GM23338 (cell line): ENCODE measurements at regions not wholly inside any gene's neighbourhood (a gene's known extent, or its start where the extent isn't known, plus 50 kb on each side); places are given as distances from the start of the nearest gene placed in this dataset.

Experiments
- ATAC-seq: fragments of 200-7000 bp; cut with Tn5 transposase; 3 replicates; pipeline ENCODE4 v1.9.1; 2020
- DNase-seq: peaks from one replicate; pipeline ENCODE4 v3.0.0-alpha.2; 2015; ENCODE audit warnings: low spot score
- H2AFZ ChIP-seq: fragments of 200-600 bp; sonication (generic); 2 replicates; pipeline ENCODE4 v1.8.0; 2016; ENCODE audit warnings: antibody characterized with exemption, mild to moderate bottlenecking, moderate library complexity
- H3F3A ChIP-seq: fragments of 200-600 bp; sonication (generic); replicated peaks from 2 replicates; pipeline ENCODE4 v1.8.0; 2017; ENCODE audit warnings: antibody characterized with exemption, mixed run types, low read depth
- H3K27ac ChIP-seq: fragments of 200-600 bp; sonication (generic); 2 replicates; pipeline ENCODE4 v1.6.1; 2016; ENCODE audit warnings: low read depth
- H3K27me3 ChIP-seq: fragments of 200-600 bp; sonication (generic); 2 replicates; pipeline ENCODE4 v1.8.0; 2016; ENCODE audit warnings: mild to moderate bottlenecking, mixed run types, moderate library complexity; ENCODE audit not compliant: insufficient read depth
- H3K36me3 ChIP-seq: fragments of 200-600 bp; sonication (generic); 2 replicates; pipeline ENCODE4 v1.8.0; 2016; ENCODE audit warnings: mild to moderate bottlenecking; ENCODE audit not compliant: insufficient read depth
- H3K4me1 ChIP-seq: fragments of 200-600 bp; sonication (generic); 2 replicates; pipeline ENCODE4 v1.8.0; 2016; ENCODE audit warnings: mild to moderate bottlenecking, moderate library complexity; ENCODE audit not compliant: insufficient read depth
- H3K4me2 ChIP-seq: fragments of 200-600 bp; sonication (generic); 2 replicates; pipeline ENCODE4 v1.7.1; 2017; ENCODE audit warnings: mixed run types
- H3K4me3 ChIP-seq: fragments of 200-600 bp; sonication (generic); 2 replicates; pipeline ENCODE4 v1.6.1; 2016; ENCODE audit warnings: mixed run types
- H3K79me2 ChIP-seq: fragments of 200-600 bp; sonication (generic); replicated peaks from 2 replicates; pipeline ENCODE4 v1.8.0; 2017; ENCODE audit warnings: mild to moderate bottlenecking; ENCODE audit not compliant: insufficient read depth
- H3K9me2 ChIP-seq: fragments of 200-600 bp; sonication (generic); 2 replicates; pipeline ENCODE4 v1.8.0; 2017; ENCODE audit not compliant: insufficient read depth
- H4K20me1 ChIP-seq: fragments of 200-600 bp; sonication (generic); replicated peaks from 2 replicates; pipeline ENCODE4 v1.8.0; 2017; ENCODE audit warnings: mild to moderate bottlenecking; ENCODE audit not compliant: insufficient read depth
- H3K27ac Mint-ChIP-seq: 2 replicates; pipeline ENCODE4 v1.8.0; 2020; ENCODE audit warnings: inconsistent platforms, mild to moderate bottlenecking, moderate library complexity, mixed read lengths
- H3K27me3 Mint-ChIP-seq: 3 replicates; pipeline ENCODE4 v1.8.0; 2022; ENCODE audit warnings: low read depth, mild to moderate bottlenecking, moderate library complexity, mixed read lengths, inconsistent platforms; ENCODE audit not compliant: insufficient read depth, poor library complexity
- H3K36me3 Mint-ChIP-seq: 3 replicates; pipeline ENCODE4 v1.8.0; 2021; ENCODE audit warnings: low read depth, mild to moderate bottlenecking, inconsistent platforms, moderate library complexity, mixed read lengths
- H3K4me1 Mint-ChIP-seq: 3 replicates; pipeline ENCODE4 v1.8.0; 2020; ENCODE audit warnings: mild to moderate bottlenecking, inconsistent platforms, mixed read lengths
- H3K4me3 Mint-ChIP-seq: 3 replicates; pipeline ENCODE4 v1.8.0; 2021; ENCODE audit warnings: moderate library complexity, mild to moderate bottlenecking, inconsistent platforms, mixed read lengths
- H3K9me3 Mint-ChIP-seq: 3 replicates; pipeline ENCODE4 v1.8.0; 2020; ENCODE audit warnings: moderate library complexity, mild to moderate bottlenecking, inconsistent platforms, mixed read lengths
- CREB1 ChIP-seq: fragments of 250-450 bp; sonication (Bioruptor Pico); IDR thresholded peaks from 2 replicates; pipeline ENCODE4 v1.5.0; 2020; ENCODE audit warnings: low read depth, mild to moderate bottlenecking, moderate library complexity
- EZH2 ChIP-seq: fragments of 200-600 bp; sonication (generic); IDR thresholded peaks from one replicate; pipeline ENCODE4 v1.8.0; 2017; ENCODE audit warnings: antibody characterized with exemption, mild to moderate bottlenecking, low read depth; ENCODE audit not compliant: unreplicated experiment
- EZH2phosphoT487 ChIP-seq: fragments of 200-600 bp; sonication (generic); IDR thresholded peaks from one replicate; pipeline ENCODE4 v1.8.1; 2018; ENCODE audit warnings: antibody characterized with exemption; ENCODE audit not compliant: unreplicated experiment
- JUNB ChIP-seq: IDR thresholded peaks from one replicate; pipeline ENCODE4 v1.6.1; 2016; ENCODE audit warnings: antibody characterized with exemption; ENCODE audit not compliant: unreplicated experiment
- NANOG ChIP-seq: IDR thresholded peaks from 2 replicates; pipeline ENCODE4 v1.6.1; 2016; ENCODE audit warnings: antibody characterized with exemption, borderline replicate concordance
- POLR2AphosphoS5 ChIP-seq: IDR thresholded peaks from 2 replicates; pipeline ENCODE4 v1.6.1; 2016; ENCODE audit warnings: antibody characterized with exemption, low read depth
- STAT1 ChIP-seq: IDR thresholded peaks from one replicate; pipeline ENCODE4 v1.6.1; 2016; ENCODE audit warnings: antibody characterized with exemption; ENCODE audit not compliant: unreplicated experiment
- ZNF114 ChIP-seq: fragments of 250-450 bp; sonication (Bioruptor Pico); IDR thresholded peaks from 2 replicates; pipeline ENCODE4 v1.5.0; 2020; ENCODE audit warnings: mild to moderate bottlenecking, moderate library complexity
- ZNF331 ChIP-seq: fragments of 250-450 bp; sonication (Bioruptor Pico); IDR thresholded peaks from 2 replicates; pipeline ENCODE4 v1.5.0; 2020; ENCODE audit warnings: low read depth, mild to moderate bottlenecking, moderate library complexity
- TF ChIP-seq, protein P1 (sequence below): fragments of 250-450 bp; sonication (Bioruptor Pico); IDR thresholded peaks from 2 replicates; pipeline ENCODE4 v1.5.0; 2020; ENCODE audit warnings: mild to moderate bottlenecking, moderate library complexity
- TF ChIP-seq, protein P2 (sequence below): IDR thresholded peaks from 2 replicates; pipeline ENCODE4 v1.6.1; 2016; ENCODE audit warnings: antibody characterized with exemption
- TF ChIP-seq, protein P3 (sequence below), 2 experiments: fragments of 200-600 bp in 1 of 2; sonication (generic) in 1 of 2; conservative IDR thresholded peaks; 2 replicates each; pipeline versions ENCODE4 v1.5.1 to v1.6.1; 2016 to 2017; ENCODE audit warnings: antibody characterized with exemption in 2 of 2, low read depth in 2 of 2, mild to moderate bottlenecking in 2 of 2, moderate library complexity in 1 of 2

- Histone ChIP-seq H3K27ac (no peak overlapping the region), H2AFZ (no peak overlapping the region), H3K36me3 (0 out of 2 replicates have a peak, but pooled peaks cover 6% of the 10 kb centered on the region), H3K4me1 (no peaks in the 10 kb centered on the region), H3K79me2 (no peaks in the 10 kb centered on the region), H3K27me3 (no peaks in the 10 kb centered on the region), H3F3A (no peaks in the 10 kb centered on the region), H4K20me1 (no peaks in the 10 kb centered on the region), H3K4me3 (no peak overlapping the region), H3K9me2 (no peaks in the 10 kb centered on the region), H3K4me2 (no peak overlapping the region)
- ATAC-seq, result no peak
- H3K4me1 Mint-ChIP-seq, result no peaks in the 10 kb centered on the region
- no peak for DNase-seq
- H3K27ac Mint-ChIP-seq, result no peak overlapping the region
- no peak overlapping the region for H3K4me3 Mint-ChIP-seq
- H3K9me3 Mint-ChIP-seq, result peaks cover 80% of the 10 kb centered on the region
- no peaks in the 10 kb centered on the region for H3K27me3 Mint-ChIP-seq
- peaks cover 3% of the 10 kb centered on the region; the same call in 2 of the 3 replicates for H3K36me3 Mint-ChIP-seq
- TF ChIP-seq, protein P1, sequence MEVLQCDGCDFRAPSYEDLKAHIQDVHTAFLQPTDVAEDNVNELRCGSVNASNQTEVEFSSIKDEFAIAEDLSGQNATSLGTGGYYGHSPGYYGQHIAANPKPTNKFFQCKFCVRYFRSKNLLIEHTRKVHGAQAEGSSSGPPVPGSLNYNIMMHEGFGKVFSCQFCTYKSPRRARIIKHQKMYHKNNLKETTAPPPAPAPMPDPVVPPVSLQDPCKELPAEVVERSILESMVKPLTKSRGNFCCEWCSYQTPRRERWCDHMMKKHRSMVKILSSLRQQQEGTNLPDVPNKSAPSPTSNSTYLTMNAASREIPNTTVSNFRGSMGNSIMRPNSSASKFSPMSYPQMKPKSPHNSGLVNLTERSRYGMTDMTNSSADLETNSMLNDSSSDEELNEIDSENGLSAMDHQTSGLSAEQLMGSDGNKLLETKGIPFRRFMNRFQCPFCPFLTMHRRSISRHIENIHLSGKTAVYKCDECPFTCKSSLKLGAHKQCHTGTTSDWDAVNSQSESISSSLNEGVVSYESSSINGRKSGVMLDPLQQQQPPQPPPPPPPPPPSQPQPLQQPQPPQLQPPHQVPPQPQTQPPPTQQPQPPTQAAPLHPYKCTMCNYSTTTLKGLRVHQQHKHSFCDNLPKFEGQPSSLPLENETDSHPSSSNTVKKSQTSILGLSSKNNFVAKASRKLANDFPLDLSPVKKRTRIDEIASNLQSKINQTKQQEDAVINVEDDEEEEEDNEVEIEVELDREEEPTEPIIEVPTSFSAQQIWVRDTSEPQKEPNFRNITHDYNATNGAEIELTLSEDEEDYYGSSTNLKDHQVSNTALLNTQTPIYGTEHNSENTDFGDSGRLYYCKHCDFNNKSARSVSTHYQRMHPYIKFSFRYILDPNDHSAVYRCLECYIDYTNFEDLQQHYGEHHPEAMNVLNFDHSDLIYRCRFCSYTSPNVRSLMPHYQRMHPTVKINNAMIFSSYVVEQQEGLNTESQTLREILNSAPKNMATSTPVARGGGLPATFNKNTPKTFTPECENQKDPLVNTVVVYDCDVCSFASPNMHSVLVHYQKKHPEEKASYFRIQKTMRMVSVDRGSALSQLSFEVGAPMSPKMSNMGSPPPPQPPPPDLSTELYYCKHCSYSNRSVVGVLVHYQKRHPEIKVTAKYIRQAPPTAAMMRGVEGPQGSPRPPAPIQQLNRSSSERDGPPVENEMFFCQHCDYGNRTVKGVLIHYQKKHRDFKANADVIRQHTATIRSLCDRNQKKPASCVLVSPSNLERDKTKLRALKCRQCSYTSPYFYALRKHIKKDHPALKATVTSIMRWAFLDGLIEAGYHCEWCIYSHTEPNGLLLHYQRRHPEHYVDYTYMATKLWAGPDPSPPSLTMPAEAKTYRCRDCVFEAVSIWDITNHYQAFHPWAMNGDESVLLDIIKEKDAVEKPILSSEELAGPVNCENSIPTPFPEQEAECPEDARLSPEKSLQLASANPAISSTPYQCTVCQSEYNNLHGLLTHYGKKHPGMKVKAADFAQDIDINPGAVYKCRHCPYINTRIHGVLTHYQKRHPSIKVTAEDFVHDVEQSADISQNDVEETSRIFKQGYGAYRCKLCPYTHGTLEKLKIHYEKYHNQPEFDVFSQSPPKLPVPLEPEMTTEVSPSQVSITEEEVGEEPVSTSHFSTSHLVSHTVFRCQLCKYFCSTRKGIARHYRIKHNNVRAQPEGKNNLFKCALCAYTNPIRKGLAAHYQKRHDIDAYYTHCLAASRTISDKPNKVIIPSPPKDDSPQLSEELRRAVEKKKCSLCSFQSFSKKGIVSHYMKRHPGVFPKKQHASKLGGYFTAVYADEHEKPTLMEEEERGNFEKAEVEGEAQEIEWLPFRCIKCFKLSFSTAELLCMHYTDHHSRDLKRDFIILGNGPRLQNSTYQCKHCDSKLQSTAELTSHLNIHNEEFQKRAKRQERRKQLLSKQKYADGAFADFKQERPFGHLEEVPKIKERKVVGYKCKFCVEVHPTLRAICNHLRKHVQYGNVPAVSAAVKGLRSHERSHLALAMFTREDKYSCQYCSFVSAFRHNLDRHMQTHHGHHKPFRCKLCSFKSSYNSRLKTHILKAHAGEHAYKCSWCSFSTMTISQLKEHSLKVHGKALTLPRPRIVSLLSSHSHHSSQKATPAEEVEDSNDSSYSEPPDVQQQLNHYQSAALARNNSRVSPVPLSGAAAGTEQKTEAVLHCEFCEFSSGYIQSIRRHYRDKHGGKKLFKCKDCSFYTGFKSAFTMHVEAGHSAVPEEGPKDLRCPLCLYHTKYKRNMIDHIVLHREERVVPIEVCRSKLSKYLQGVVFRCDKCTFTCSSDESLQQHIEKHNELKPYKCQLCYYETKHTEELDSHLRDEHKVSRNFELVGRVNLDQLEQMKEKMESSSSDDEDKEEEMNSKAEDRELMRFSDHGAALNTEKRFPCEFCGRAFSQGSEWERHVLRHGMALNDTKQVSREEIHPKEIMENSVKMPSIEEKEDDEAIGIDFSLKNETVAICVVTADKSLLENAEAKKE, result no peak
- TF ChIP-seq ZNF114 (no peak), EZH2phosphoT487 (no peak), NANOG (no peak), EZH2 (no peak), STAT1 (no peak), CREB1 (no peak), JUNB (no peak), ZNF331 (CRISPR knock-in tag) (no peak), POLR2AphosphoS5 (no peak)
- TF ChIP-seq, protein P2, sequence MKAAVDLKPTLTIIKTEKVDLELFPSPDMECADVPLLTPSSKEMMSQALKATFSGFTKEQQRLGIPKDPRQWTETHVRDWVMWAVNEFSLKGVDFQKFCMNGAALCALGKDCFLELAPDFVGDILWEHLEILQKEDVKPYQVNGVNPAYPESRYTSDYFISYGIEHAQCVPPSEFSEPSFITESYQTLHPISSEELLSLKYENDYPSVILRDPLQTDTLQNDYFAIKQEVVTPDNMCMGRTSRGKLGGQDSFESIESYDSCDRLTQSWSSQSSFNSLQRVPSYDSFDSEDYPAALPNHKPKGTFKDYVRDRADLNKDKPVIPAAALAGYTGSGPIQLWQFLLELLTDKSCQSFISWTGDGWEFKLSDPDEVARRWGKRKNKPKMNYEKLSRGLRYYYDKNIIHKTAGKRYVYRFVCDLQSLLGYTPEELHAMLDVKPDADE, result no peak
- TF ChIP-seq, protein P3, sequence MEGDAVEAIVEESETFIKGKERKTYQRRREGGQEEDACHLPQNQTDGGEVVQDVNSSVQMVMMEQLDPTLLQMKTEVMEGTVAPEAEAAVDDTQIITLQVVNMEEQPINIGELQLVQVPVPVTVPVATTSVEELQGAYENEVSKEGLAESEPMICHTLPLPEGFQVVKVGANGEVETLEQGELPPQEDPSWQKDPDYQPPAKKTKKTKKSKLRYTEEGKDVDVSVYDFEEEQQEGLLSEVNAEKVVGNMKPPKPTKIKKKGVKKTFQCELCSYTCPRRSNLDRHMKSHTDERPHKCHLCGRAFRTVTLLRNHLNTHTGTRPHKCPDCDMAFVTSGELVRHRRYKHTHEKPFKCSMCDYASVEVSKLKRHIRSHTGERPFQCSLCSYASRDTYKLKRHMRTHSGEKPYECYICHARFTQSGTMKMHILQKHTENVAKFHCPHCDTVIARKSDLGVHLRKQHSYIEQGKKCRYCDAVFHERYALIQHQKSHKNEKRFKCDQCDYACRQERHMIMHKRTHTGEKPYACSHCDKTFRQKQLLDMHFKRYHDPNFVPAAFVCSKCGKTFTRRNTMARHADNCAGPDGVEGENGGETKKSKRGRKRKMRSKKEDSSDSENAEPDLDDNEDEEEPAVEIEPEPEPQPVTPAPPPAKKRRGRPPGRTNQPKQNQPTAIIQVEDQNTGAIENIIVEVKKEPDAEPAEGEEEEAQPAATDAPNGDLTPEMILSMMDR (conservative IDR thresholded peaks at IDR 0.05; ENCODE audit: low read depth in 2 of 2), result no peak
Observed at GRCh38 chr3:5732081-5732480, 544.6 kb downstream of the EDEM1 start.
